Mammary epithelial cell (primary cell): ENCODE measurements at regions not wholly inside any gene's neighbourhood (a gene's known extent, or its start where the extent isn't known, plus 50 kb on each side); places are given as distances from the start of the nearest gene placed in this dataset.

Source experiments
- CTCF ChIP-seq, 2 donors: IDR thresholded peaks in 1 of 2; conservative IDR thresholded peaks in 1 of 2; 2 replicates each; pipeline ENCODE4 v1.5.1; 2011 to 2012; ENCODE audit warnings: inconsistent platforms in 2 of 2, low read length in 2 of 2, mild to moderate bottlenecking in 2 of 2, control low read depth in 1 of 2, low read depth in 1 of 2; ENCODE audit not compliant: insufficient read depth in 1 of 2; ENCODE audit errors: extremely low read depth in 1 of 2
- EZH2 ChIP-seq: IDR thresholded peaks from 2 replicates; pipeline ENCODE4 v1.6.1; 2012; ENCODE audit warnings: low read length, inconsistent platforms, borderline replicate concordance

GRCh38 chr2:29974086-29974485 lies 52.7 kb upstream of the ALK start:
- TF ChIP-seq CTCF (conservative IDR thresholded peaks at IDR 0.05 in 1 of 2, IDR thresholded peaks at IDR 0.05 in 1 of 2; ENCODE audit: extremely low read depth in 1 of 2, insufficient read depth in 1 of 2, low read depth in 1 of 2, low read length in 2 of 2) (no peak), EZH2 (no peak)
